Esophagus muscularis mucosa (tissue), 4 donors: ENCODE measurements at regions not wholly inside any gene's neighbourhood (a gene's known extent, or its start where the extent isn't known, plus 50 kb on each side); places are given as distances from the start of the nearest gene placed in this dataset.

Experiments used
- EP300 ChIP-seq: sonication (generic); formaldehyde crosslinking; IDR thresholded peaks from one replicate; pipeline ENCODE4 v1.6.1; 2017; ENCODE audit warnings: antibody characterized with exemption
- POLR2A ChIP-seq: fragments of 450-650 bp; IDR thresholded peaks from one replicate; pipeline ENCODE4 v1.6.1; 2017; ENCODE audit warnings: antibody characterized with exemption, moderate library complexity, mild to moderate bottlenecking, low read depth
- POLR2AphosphoS5 ChIP-seq, 2 donors: sonication (generic); formaldehyde crosslinking; IDR thresholded peaks; one replicate each; pipeline ENCODE4 v1.6.1; 2017; ENCODE audit warnings: antibody characterized with exemption in 2 of 2
- TF ChIP-seq, protein P1 (sequence below), 3 experiments: fragments of 200-600 bp in 2 of 3; fragments of 450-650 bp in 1 of 3; sonication (generic) in 2 of 3; IDR thresholded peaks; one replicate each; pipeline ENCODE4 v1.5.1; 2017 to 2019; ENCODE audit warnings: antibody characterized with exemption in 3 of 3, mild to moderate bottlenecking in 2 of 3, moderate library complexity in 1 of 3

DNA sequence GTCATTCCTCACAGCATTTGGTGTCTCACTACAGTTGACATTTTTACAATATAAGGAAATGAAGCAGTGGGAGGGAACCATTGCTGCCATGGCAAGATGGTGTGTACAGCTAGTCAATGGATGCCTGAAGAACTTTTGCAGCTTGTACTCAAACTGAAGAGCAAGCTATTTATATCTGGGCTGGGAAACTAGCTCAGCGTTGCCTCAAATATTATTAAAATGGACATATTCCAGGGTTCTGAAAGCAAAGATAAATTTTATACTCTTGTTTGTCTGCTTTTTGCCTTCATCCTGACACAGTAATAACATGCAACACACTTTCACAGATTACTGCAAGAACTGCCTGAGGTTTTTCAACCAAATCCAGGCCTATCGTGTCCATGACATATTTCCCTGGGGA is 156.4 kb upstream of the COL21A1 start:
- TF ChIP-seq POLR2AphosphoS5 (IDR thresholded peaks at IDR 0.05), result no peak
- TF ChIP-seq, protein P1, sequence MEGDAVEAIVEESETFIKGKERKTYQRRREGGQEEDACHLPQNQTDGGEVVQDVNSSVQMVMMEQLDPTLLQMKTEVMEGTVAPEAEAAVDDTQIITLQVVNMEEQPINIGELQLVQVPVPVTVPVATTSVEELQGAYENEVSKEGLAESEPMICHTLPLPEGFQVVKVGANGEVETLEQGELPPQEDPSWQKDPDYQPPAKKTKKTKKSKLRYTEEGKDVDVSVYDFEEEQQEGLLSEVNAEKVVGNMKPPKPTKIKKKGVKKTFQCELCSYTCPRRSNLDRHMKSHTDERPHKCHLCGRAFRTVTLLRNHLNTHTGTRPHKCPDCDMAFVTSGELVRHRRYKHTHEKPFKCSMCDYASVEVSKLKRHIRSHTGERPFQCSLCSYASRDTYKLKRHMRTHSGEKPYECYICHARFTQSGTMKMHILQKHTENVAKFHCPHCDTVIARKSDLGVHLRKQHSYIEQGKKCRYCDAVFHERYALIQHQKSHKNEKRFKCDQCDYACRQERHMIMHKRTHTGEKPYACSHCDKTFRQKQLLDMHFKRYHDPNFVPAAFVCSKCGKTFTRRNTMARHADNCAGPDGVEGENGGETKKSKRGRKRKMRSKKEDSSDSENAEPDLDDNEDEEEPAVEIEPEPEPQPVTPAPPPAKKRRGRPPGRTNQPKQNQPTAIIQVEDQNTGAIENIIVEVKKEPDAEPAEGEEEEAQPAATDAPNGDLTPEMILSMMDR (IDR thresholded peaks at IDR 0.05), result no peak
- no peak for TF ChIP-seq POLR2A
- TF ChIP-seq EP300, result no peak
